Activated gamma-delta T cell treated with Interleukin-2 at 50 U/mL for 16 hours (primary cell): ENCODE measurements at regions not wholly inside any gene's neighbourhood (a gene's known extent, or its start where the extent isn't known, plus 50 kb on each side); places are given as distances from the start of the nearest gene placed in this dataset.

ENCODE experiments used
- DNase-seq: peaks from one replicate; pipeline ENCODE4 v3.0.0-alpha.2; 2020

DNA sequence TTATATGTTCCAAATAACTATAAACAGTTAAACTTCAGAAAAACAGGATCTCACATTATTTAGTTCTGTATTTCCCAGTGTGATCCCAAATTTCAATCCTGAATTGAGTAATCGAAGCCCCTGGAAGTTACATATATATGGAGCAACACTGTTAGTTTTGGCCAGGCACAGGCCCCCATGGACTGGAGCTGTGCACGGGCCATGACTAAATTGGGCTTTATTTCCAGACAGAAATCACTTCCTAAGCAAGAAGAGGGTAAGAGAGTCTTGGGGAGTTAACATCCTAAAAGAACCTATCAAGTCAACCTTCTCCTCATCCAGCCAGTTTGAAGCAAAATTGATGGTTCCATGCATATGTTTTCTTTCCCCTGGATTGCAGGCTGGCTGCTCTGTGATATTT, 393.0 kb downstream of the TMEM167A start:
- no peak for DNase-seq

GRCh38 chr5:82679660-82680059, 397.5 kb downstream of the TMEM167A start:
- DNase-seq: no peak

DNA sequence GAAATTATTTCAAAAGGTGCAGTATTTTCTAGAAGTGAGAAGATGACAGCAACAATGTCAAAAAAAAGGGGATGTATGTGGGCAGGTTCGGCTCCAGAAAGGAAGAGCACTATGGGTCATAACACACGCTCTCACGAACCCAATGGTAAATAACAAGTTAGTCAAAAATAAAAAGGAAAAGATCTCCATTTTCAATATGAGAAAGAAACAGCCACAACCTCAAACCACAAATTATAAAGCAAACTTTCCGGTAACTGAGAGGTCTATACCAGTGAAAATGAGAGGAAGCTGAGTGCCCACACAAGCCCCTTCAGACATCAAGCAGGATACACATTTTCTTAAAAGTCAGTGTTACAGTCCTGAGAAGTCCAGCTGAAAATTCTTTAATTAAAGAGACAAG, 398.5 kb upstream of the RPS23 start:
- DNase-seq: no peak

DNA sequence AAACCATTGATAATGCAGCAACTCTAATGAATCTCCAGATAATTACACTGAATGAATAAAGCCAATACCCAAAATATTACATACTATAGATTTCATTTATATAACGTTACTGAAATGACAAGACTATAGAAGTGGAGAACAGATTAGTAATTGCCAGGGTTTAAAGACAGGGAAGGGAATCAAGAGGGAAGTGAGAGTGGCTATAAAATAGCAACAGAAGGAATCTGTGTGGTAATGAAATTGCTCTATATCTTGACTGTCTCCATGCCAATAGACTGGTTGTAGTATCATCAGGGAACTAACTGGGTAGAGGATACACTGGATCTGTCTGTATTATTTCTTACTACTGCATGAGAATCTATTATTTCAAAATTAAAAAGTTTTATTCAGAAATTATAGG, 396.5 kb upstream of the RPS23 start:
- no peak for DNase-seq

- DNase-seq: no peak
These were observed 395.1 kb upstream of the RPS23 start for GRCh38 chr5:82673057-82673809.

DNA sequence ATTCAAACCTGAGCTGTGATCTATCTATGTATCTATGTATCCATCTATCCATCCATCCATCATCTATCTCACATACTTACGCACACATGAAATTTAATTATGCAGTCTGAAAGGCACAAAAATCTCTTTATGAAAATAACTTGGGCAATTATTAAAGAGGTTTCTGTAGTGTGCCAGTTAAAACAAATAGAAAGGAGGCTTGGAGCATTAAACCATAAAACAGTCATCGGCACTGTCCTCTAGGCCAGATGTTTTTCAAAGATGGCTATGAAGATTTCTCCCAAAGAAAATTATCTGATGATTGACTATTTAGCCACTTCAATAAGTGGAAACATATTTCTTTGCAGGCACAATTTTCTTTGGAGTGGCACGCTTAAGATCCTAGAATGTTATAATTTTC, 392.5 kb upstream of the RPS23 start:
- no peak for DNase-seq

GRCh38 chr5:82669720-82670119, 391.6 kb upstream of the RPS23 start:
- no peak for DNase-seq

DNA sequence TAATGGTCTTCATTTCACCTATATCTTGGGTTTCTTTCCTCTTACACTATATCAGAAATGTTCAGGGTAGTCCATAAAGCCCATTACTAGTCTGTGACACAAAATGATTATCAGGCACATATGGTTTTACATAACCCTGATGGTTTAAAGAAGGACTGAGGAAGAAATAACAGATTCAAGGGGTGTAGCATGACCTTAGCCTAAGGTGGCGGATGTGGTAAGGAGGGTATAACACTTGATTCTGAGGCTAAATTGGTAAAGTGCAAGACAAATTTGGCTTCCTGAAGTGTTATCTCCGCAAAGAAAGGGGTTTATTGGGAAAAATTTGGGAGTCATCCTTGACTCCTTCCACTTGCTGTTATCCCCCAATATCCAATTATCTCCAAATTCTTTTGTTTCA, 388.2 kb upstream of the RPS23 start:
- DNase-seq: no peak

GRCh38 chr5:82664732-82665131, 386.6 kb upstream of the RPS23 start:
- no peak for DNase-seq

- no peak for DNase-seq
These were observed 385.1 kb upstream of the RPS23 start for GRCh38 chr5:82663225-82663624.

GRCh38 chr5:82662340-82662739, 384.2 kb upstream of the RPS23 start:
- no peak for DNase-seq

- no peak for DNase-seq
These were observed 383.8 kb upstream of the RPS23 start for GRCh38 chr5:82661933-82662332.

GRCh38 chr5:82661462-82661861, 383.3 kb upstream of the RPS23 start:
- DNase-seq: no peak

GRCh38 chr5:82659115-82659514, 381.0 kb upstream of the RPS23 start:
- DNase-seq: no peak

GRCh38 chr5:82657033-82657699, 379.0 kb upstream of the RPS23 start:
- DNase-seq: no peak

DNA sequence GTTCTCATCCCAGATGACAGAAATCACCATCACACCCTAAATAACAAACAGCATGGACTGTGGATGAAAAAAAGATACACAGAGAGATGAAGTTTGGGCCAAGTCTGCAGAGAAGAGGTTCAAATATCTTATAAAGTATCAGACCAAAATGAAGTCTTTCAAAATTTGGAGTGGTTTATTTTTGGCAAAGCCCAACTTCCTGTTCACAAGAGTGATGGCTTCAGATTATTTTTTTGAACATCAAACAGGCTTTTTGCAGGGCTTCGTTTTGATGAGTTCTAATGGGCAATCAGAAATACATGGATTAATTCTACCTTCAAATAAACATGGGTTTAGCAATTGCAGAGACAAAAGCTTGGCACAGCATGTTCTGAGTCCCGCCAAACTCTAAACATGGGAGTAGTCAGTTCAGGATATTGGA, 378.2 kb upstream of the RPS23 start:
- DNase-seq: no peak

DNA sequence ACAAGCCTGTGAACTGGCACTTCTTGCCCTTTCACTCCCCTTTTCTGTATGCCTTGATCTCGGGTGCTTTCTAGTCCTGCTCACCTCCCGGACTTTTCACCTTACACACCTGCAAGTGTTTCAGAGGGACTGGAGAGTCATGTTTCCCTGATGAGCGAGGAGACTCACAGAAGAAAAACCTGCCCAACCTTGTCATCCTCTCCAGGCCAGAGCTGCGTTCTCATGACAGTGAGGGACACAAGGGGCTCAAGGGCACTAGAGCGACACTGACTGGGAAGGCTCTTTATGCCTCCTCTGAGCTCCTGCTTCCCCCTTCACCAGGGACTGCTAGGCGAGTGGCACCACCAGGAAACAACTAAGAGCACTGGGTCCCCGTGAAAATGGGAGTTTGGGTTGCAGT, 376.9 kb upstream of the RPS23 start:
- no peak for DNase-seq

GRCh38 chr5:82649943-82650342, 371.8 kb upstream of the RPS23 start:
- no peak for DNase-seq

DNA sequence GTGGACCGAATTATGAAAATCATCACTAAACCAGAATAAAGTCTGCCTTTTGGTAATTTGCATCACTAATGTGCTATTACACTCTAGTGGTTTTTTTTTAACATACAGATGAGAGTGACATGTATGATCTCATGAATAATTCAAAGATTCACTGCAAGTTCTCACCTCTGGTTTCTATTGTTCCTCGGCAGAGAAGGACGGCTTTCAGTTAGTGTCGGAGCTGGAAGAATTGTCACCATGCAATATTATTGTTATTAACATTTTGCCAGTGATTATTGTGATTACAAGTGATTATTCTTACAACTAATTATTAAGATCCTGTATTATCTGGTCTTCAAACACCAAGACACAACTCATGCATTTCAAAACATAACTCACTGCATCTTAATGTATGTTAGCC, 366.6 kb upstream of the RPS23 start:
- no peak for DNase-seq

DNA sequence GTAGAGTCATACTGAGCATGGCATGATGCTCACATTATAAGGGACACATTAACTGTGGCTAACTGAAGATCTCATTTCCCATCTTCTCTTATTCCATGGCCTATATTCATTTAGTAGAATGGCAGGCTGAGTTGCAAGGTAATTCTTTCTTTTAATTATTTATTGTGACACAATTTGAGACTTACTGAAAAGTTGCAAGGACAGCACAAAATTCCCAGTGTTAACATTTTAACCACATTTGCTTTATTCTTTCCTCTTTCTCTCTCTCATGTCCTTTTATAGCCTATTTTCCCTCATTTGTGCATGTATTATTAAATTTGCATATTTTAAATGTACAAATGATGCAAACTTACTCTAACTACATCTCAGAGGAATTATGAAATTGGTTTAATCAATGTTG, 366.1 kb upstream of the RPS23 start:
- DNase-seq: no peak

GRCh38 chr5:82642313-82642712, 364.2 kb upstream of the RPS23 start:
- no peak for DNase-seq

DNA sequence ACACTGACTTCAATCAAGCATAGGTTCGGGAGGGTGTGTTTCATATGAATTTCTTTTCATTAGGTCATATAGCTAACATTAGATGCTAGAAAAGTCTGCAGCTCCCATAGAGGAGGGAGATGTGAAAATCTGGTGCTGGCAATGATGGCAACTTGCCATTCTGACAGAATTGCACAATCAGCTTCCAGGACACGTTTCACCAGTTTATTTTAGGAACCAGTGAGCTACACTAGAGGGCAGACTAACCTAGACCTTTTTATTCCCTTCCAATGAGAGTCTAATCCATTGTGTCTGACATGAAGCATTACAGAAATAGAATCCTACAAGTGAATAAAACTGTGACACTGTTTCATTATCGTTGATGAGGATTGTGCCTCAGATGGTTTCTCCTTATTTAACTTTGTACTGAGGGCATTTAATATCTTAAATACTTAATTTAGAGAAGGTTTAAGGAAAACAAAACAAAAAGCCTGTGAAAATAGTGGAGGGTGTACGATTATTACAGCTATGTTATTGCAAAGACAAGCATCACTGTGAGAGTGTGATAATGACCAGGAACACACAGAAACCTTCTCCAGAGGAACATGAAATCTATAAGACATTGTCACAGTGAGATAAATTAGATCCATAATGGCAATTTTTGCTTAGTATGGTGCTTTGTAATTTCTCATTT, 363.3 kb upstream of the RPS23 start:
- no peak for DNase-seq

GRCh38 chr5:82640916-82641315, 362.8 kb upstream of the RPS23 start:
- no peak for DNase-seq
